ENCODE measurements at regions not wholly inside any gene's neighbourhood (a gene's known extent, or its start where the extent isn't known, plus 50 kb on each side); places are given as distances from the start of the nearest gene placed in this dataset.

- TF ChIP-seq CTCF (IDR thresholded peaks at IDR 0.05; ENCODE audit: low read depth, low read length): no peak
These were observed 287.3 kb downstream of the PTPRU start for GRCh38 chr1:29523576-29523975.

GRCh38 chr1:29523136-29523535 lies 286.8 kb downstream of the PTPRU start:
- H3K4me3 ChIP-seq (ENCODE audit: low read depth, low read length): no peak overlapping the region
- no peak for TF ChIP-seq CTCF (IDR thresholded peaks at IDR 0.05; ENCODE audit: low read depth, low read length)

More at GRCh38 chr1:29523576-29523975, 287.3 kb downstream of the PTPRU start:
- H3K4me3 ChIP-seq (ENCODE audit: low read depth, low read length): no peak overlapping the region

GRCh38 chr1:29521811-29522580 lies 285.7 kb downstream of the PTPRU start:
- no peak overlapping the region for H3K4me3 ChIP-seq (ENCODE audit: low read depth, low read length)
- no peak for TF ChIP-seq CTCF (IDR thresholded peaks at IDR 0.05; ENCODE audit: low read depth, low read length)

GRCh38 chr1:29521438-29521715 lies 285.1 kb downstream of the PTPRU start:
- TF ChIP-seq CTCF (IDR thresholded peaks at IDR 0.05; ENCODE audit: low read depth, low read length): no peak

GRCh38 chr1:29520571-29521437 lies 284.5 kb downstream of the PTPRU start:
- no peak for TF ChIP-seq CTCF (IDR thresholded peaks at IDR 0.05; ENCODE audit: low read depth, low read length)
- H3K4me3 ChIP-seq (ENCODE audit: low read depth, low read length): no peak overlapping the region

More at GRCh38 chr1:29521438-29521715, 285.1 kb downstream of the PTPRU start:
- H3K4me3 ChIP-seq (ENCODE audit: low read depth, low read length): no peak overlapping the region

GRCh38 chr1:29519788-29520110 lies 283.4 kb downstream of the PTPRU start:
- TF ChIP-seq CTCF (IDR thresholded peaks at IDR 0.05; ENCODE audit: low read depth, low read length): no peak

More at GRCh38 chr1:29519788-29520110, 283.4 kb downstream of the PTPRU start:
- no peak overlapping the region for H3K4me3 ChIP-seq (ENCODE audit: low read depth, low read length)

Measured in WI38 (cell line).